GM18517 (cell line): ENCODE measurements at regions not wholly inside any gene's neighbourhood (a gene's known extent, or its start where the extent isn't known, plus 50 kb on each side); places are given as distances from the start of the nearest gene placed in this dataset.
"Not testable (repeated sequence)": the region's sequence is repeated elsewhere in the genome, so short reads cannot be mapped to it uniquely, and the experiment has no call there.

Experiments
- ATAC-seq: cut with Tn5 transposase; IDR thresholded peaks from one replicate; pipeline ENCODE4 v1.9.1; 2021; ENCODE audit warnings: mild to moderate bottlenecking, moderate library complexity; ENCODE audit not compliant: unreplicated experiment

- no peak for ATAC-seq
These were observed 584.2 kb upstream of the MBL2 start for GRCh38 chr10:53356616-53357349.

DNA sequence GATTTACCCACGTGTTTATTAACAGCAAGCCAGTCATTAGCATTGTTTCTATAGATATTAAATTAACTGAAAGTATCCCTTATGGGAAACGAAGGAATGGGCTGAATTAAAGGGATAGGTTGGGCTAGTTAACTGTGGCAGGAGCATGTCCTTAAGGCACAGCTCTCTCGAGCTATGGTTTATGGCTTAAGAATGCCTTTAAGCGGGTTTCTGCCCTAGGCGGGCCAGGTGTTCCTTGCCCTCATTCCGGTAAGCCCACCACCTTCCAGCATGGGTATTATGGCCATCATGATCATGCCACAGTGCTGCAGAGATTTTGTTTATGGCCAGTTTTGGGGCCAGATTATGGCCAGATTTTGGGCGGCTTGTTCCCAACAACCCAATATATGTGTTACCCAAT is 569.9 kb upstream of the MBL2 start:
- ATAC-seq, result not testable (repeated sequence)

DNA sequence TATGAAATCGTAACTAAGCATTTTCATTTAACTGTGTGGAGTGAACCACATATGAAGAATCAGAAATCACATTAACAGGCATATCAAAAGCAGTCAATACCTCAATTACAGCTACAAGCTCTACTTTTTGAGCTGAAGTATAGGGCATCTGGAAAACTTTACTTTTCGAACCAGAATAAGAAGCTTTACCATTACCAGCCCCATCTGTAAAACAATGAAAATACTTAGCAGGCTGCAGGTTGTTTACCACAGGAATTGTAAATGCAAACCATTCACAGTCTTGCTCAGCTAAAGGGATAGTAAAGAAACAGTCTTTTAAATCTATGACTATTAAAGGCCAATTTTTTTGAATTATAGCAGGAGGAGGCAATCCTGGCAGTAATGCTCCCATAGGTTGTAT is 565.6 kb upstream of the MBL2 start:
- ATAC-seq, result not testable (repeated sequence)

- ATAC-seq, result not testable (repeated sequence)
These were observed 563.3 kb upstream of the MBL2 start for GRCh38 chr10:53335803-53336422.

DNA sequence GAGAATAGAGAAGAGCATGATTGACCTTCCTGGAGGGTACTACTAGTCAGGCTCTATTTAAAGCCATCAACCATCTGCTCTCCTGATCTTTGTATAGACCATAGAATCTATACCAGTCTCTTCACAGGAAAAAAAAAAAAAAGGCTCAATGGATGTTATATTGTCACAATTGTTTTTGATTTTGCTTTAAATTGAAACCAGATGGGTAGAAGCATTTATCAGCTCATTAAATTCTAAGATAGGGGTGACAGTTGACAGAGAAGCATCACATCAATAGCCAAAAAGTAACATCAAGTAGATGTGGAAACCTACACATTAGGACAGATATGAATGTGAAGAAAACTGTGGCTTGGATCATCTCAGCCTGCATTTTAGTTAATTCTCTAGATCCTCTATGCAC is 558.9 kb upstream of the MBL2 start:
- no peak for ATAC-seq

DNA sequence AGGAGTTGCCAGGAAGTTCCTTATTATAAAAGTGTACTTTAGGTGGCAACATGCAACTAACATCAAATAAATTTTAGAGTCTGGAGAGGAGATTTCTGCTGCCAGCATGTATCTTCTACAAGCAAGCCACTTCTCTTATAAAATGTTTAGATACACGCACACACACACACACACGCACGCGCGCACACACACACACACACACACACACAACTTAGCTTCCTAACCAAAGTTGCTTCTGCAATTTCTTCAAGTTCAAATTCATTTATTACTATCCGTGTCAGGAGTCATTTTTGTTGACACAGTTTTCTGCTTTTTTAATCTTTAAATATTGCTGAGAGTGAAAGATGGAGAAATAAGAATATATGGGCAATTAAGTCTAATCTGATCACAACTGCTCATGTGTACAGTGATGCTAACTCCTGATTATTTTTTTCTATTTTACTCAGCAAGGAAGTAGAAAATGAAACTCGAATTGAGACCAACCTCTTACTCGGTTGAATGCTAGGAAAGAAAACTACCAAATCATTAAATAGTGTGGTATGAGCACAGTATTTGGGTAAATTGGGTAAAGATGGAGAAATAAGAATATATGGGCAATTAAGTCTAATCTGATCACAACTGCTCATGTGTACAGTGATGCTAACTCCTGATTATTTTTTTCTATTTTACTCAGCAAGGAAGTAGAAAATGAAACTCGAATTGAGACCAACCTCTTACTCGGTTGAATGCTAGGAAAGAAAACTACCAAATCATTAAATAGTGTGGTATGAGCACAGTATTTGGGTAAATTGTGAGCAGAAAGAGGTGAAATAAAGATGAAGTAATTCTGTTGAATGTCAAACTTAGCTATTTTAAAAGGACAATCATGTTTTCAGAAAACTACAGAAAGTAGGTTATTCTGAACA is 554.1 kb upstream of the MBL2 start:
- ATAC-seq, result not testable (repeated sequence)

GRCh38 chr10:53325066-53325465 is 552.5 kb upstream of the MBL2 start:
- ATAC-seq, result no peak

GRCh38 chr10:53315709-53316108 is 543.1 kb upstream of the MBL2 start:
- ATAC-seq, result no peak

- ATAC-seq, result no peak
These were observed 542.3 kb upstream of the MBL2 start for GRCh38 chr10:53314876-53315275.

- ATAC-seq, result no peak
These were observed 525.9 kb upstream of the MBL2 start for GRCh38 chr10:53298443-53298842.

DNA sequence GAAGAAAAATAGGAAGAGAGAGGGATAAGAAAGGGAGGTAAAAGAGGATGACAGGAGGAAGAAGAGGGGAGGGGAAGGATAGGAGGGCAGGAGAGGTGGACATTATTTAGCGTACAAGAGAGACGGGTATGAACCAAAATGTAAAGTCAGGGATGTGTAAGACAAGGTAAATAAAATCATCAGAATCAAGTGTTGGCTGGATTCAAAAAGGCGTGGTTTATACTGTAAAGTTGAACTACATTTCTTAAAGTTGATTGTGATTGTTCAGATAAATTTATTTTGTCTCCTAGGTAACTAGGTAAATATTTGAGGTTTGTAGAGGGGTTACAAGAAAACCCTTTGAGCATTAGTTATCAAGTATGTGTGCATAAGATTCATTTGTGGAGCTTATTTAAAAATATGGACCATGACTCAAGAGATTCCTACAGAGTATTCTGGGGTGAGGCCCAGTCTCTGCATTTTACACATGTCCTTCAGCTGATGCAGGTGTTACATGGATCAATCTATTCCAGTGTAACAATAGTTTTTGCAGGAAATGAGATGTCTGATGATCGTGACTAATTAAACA is 512.1 kb upstream of the MBL2 start:
- no peak for ATAC-seq

DNA sequence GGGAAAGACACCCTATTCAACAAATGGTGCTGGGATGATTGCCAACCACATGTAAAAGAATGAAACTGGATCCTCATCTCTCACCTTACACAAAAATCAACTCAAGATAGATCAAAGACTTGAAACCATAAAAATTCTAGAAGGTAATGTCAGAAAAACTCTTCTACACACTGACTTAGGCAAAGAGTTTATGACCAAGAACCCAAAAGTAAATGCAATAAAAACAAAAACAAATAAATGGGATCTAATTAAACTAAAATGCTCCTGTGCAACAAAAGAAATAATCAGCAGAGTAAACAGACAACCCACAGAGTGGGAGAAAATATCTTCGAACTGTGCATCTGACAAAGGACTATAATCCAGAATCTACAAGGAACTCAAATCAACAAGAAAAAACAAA is 504.2 kb upstream of the MBL2 start:
- ATAC-seq, result no peak

- no peak for ATAC-seq
These were observed 496.9 kb upstream of the MBL2 start for GRCh38 chr10:53269482-53269881.

- no peak for ATAC-seq
These were observed 487.6 kb upstream of the MBL2 start for GRCh38 chr10:53260213-53260612.

DNA sequence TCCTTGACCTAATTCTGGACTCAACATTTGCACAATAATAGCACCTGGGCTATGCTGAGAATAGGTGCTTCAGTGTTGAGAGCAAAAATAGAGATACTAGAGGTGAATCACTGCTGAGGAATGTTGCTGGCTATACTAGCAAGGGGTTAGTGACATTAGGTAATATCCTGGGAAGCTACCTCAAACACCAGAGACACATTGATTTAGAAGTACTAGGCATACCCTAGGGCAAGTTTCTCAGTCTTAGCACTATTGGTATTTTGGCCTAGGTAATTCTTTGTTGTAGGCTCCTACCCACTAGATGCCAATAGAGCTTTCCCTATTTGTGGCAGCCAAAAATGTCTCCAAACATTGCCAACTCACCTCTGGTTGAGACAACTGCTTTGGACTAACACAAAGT is 484.0 kb upstream of the MBL2 start:
- ATAC-seq, result no peak

DNA sequence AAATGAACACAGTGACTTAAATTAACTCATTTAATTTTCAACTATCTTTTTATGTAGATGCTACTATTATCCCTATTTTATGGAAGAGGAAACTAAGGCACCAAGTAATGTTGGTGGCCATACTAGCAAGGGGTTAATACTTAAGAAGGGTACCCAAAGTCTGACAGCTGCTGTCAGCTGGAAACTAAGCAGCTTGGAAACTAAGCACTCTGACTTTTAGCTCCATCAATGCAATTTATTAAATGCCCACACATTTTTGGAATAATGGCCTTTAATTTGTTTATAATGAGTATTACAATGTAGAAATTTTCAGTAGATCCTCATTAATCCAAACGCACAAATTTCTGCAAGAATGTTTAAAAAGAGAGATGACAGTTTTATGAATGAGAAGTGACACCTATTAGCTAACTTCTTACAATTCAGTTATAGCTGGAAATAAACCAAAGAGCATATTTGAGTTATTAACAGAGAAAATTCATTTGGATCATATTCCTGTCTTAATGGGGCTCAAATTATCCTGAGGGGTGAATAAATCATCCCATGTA is 483.1 kb upstream of the MBL2 start:
- ATAC-seq, result no peak

GRCh38 chr10:53253221-53253620 is 480.6 kb upstream of the MBL2 start:
- no peak for ATAC-seq

- ATAC-seq, result no peak
These were observed 467.3 kb upstream of the MBL2 start for GRCh38 chr10:53239873-53240272.

DNA sequence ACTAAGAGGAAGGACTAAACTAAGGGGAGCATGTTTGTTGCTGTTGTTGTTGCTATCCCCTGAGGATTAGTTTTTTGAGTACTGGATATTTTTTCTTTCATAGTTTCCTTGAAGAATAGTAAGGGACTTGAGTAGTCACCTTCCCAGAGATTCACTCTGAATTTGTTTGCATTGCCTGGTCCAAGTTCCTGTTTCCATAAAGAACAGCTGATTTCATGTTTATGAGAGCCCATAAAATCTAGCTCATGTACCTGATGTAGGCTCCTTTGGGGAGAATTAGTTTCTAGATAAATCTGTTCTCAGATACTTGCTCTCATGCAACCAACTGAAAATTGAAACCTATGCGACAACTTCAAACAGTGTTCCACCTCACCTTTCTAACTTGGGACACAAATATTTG is 464.4 kb upstream of the MBL2 start:
- no peak for ATAC-seq

DNA sequence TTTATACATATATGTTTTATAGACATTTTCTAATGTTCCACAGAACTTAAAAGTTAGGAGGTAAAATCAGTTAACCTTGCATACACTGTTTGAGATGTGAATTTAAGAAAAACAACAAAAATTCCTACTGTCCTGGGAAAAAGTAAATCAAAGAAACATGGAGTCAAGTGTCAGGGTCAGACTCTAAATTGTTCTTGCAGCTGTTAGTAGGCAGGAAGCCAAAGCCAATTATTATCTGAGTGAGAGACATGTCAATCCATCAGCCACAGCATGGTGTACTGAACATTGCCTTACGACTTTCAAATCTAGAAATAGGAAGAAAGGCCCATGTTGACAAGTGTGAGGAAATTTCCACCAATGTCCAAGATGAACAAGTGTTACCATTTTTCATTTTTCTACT is 461.2 kb upstream of the MBL2 start:
- no peak for ATAC-seq

GRCh38 chr10:53230651-53231050 is 458.1 kb upstream of the MBL2 start:
- no peak for ATAC-seq
